GM18508 (cell line): ENCODE measurements at regions not wholly inside any gene's neighbourhood (a gene's known extent, or its start where the extent isn't known, plus 50 kb on each side); places are given as distances from the start of the nearest gene placed in this dataset.

ENCODE experiments used
- ATAC-seq: cut with Tn5 transposase; IDR thresholded peaks from one replicate; pipeline ENCODE4 v1.9.1; 2021; ENCODE audit warnings: moderate number of reproducible peaks; ENCODE audit not compliant: insufficient read depth, unreplicated experiment

DNA sequence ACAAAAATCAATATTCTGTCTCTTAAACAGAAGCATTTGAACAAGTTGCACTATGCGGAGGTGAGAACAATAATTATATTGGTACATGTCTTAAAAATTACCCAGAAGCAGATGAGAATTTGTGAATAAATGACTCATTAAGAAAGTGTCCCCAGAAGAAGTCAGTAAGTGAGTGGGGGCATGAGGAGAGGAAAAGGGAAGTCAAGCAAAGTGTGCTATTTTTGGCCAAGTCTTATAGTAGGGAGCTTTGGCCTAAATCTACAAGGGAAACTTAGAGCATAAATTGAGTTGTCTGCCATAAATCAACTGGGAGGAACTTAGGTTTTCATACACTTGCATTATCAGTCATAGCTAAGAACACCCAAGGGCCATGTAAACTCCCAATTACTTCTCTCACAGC is 86.9 kb upstream of the SATB1 start:
- no peak for ATAC-seq

DNA sequence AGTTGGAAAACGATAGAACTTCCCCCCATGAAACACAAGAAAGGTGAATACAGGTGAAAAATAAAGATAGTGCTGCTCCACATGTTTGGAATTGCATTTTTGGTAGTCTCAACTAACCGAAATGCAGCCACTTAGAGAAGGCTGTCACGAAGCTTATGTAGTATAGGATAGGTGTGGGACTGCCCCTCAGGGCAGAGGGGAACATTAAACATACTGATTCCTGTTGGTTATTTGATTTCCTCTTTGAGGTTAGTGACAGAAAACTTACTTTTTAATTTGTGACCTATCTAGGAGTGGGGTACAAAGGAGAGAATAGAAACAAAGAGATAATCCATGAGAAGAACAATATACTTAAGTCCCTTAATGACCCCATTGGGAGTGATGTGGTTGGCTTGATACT is 85.8 kb upstream of the SATB1 start:
- ATAC-seq: no peak

DNA sequence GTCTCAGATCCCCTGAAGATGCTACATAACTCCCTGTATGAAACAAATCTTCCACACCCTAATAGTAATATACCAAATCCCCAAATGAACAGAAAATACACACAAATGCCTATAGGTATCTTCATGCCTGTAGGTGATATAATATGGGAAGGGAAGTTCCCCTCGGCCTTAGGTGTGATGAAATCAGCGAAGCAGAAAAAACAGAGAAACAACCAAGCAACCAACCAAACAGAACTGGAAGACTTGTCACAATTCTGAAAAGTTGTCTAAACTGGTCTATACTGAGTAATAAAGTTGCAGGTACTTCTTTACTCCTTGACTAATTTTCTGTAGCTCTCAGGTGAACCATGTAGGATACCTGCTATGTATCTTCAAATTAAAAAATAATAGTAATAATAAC is 82.2 kb upstream of the SATB1 start:
- ATAC-seq: no peak

DNA sequence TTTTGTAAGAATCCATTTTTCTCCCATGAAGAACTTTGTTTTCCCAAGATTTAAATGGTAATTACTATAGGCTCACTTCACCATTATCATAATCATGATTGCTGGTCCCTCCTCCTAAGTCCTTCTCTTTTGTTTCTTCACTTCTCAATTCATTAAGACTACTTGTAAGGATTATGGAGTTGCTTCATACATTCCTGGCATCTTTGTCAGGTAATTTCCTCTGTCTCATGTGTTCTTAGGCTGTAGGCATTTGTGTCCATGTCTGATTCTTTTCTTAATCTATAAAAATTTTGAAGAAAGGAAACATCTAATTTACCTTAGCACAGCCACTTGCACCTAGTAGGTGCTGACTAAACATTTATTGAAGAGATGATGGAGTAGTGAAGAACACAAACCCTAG is 79.9 kb upstream of the SATB1 start:
- ATAC-seq: no peak

DNA sequence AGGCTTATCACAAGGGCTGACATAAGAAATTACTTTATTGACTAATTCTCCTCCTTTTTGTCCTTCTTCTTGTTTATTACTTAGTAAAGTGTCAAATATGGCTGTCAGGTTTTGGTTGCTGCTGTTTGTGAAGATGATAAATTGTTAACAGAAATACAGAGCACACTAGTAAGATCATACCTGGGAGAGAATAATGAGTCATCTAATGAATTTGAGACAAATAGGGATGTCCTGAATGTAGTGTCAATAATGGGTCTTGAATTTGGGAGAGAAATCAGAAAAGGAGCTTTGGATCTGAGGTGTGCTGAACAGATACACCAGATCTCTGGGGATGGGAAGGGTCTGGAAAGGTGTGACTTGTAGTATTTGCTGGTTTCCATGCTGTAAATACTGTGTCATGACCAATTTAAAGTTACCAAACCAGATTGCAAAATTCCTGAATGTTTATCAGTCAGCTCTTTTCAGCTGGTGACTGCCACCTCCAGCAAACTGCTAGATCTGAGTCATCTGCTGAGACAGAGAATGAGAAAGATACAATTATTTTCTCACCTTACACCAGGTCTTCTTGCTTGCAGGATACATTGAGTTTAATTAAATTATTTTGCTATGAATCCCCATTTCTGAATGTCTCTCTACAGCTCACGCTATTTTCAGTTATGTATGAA is 76.7 kb upstream of the SATB1 start:
- ATAC-seq: no peak

DNA sequence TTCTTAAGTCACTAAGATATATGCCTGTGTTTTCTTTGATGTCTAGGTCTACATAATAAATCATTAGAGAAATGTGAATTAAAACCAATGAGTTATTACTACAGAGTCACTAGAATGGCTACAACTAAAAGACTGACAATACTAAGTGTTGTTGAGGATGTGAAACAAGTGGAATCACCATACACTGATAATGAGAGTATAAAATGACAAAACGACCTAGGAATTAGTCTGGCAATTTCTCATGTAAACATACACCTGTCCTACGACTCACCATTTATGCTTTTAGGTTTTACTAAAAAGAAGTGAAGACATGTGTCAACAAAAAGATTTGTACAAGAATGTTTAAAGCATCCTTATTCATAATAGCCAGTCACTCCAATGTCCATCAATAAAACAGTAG is 75.2 kb upstream of the SATB1 start:
- ATAC-seq: no peak

DNA sequence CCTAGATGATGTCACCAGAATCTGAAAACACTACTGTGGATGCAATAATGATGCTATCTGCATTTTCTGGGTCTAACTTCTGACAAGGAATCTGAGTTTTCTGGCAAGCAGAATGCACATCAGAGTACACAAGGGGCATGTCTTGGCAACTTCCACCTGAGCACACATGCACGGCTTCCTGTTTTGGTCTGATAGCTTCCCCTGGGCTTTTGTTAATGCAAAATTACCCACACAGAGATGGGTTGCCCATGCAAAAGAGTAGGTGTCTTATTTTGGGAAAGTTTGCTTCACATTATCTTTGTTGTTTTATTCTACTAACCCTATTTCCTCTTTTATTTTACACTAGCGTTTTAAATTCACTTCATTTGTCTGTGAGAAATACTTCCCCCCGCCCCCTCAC is 74.2 kb upstream of the SATB1 start:
- ATAC-seq: peak; percentile 59

DNA sequence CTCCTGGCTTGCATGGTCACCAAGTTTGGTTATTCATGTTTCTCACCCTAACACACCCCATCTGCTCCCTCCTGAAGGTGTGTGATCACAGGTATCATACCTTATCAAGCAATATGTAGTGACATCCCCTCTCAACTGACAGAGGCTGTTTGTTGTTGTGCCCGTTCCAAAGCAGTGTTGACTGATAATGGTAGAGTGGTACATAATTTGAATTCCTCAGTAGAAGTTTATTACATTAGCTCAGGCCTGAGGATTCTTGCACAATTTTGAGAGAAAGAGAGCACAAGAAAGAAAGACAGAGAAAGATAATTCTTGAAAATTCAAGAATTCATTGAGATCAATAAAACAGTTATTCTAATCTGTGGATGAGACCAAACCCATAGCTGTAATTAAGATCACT is 69.1 kb upstream of the SATB1 start:
- ATAC-seq: no peak

DNA sequence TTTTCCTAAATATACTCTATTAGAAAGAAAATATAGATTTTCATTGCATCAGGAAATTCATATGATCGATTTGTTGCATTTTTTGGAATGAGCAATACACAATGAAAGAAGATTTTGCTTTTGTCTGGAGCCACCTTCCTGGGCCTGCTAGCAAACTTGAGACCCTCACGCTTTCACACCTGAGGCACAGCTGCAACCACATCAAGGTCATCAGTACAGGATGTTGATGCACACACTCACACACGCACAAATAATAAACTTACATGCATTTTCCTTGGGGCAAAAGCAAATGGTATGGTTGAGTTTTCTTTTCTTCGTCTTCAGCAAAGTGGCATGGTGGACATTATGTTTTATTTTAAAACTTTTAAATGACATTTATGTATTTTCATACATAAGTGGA is 64.8 kb upstream of the SATB1 start:
- ATAC-seq: no peak

DNA sequence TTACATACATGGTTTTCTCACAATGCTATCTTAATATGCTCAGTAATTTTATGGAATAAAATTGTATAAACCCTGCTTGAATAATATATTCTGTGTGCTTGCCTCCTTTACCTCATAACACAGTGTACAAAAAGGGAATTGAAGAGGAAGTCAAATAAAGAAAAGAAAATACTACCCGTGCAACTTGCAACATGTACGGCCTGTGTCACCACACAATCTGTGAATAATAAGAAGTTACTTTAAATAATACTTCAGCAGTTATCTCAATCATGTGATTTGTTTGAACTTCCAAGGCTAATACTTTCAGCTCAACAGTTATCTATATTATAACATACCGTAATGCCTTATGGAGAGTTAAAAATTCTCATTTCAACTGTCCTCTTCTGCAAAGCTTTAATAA is 58.1 kb upstream of the SATB1 start:
- ATAC-seq: no peak

DNA sequence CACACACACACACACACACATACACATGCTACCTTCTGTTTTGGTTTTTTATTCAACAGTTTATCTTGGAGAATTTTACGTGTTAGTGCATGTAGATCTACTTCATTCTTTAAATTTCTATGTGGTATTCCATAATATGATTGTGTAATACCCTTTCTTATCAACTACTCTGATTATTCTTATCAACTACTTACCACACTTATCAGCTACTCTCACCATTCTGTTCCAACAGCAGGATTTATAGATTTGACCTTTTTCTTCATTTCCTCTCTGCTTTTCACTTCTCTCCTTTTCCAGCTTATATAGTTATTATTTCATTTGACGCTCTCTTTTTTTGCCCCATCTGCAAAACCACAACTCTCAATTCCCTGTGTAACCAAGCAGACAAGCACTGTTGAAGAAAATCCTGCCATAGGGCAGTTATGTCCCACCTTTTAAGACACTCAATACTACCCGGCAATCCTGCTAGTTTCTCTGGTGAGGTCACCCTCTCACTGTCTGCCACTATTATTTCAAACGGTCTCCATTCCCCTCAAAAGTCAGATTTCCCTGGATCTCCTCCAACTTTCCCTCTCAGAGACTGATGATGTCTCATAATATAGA is 56.9 kb upstream of the SATB1 start:
- ATAC-seq: no peak

DNA sequence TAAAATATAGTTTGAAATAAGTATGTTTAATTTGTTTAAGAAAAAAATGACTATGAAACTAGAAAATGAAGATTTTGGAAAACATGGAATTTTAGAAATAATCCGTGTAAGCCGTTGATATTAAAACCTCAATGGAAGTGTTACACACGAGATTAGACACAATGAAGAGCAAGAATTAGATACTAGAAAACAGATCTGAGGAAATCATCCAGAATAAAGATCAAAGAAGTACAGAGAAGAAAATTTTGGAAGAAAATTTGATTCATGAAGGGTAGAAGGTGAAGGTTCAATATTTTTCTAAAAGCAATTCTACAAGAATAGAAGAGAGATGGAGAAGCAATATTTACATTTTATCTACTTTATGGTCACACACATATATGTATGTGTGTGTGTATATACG is 52.5 kb upstream of the SATB1 start:
- ATAC-seq: no peak
